HG03095 (cell line): ENCODE measurements at regions not wholly inside any gene's neighbourhood (a gene's known extent, or its start where the extent isn't known, plus 50 kb on each side); places are given as distances from the start of the nearest gene placed in this dataset.

ENCODE experiments used
- ATAC-seq: cut with Tn5 transposase; IDR thresholded peaks from one replicate; pipeline ENCODE4 v1.9.1; 2021; ENCODE audit warnings: moderate library complexity; ENCODE audit not compliant: unreplicated experiment

GRCh38 chr10:2744547-2745200, 322.7 kb upstream of the PFKP start:
- ATAC-seq = no peak

GRCh38 chr10:2734603-2735002, 332.7 kb upstream of the PFKP start:
- ATAC-seq = no peak

- no peak for ATAC-seq
These were observed 333.9 kb upstream of the PFKP start for GRCh38 chr10:2733278-2733963.

GRCh38 chr10:2731940-2732339, 335.4 kb upstream of the PFKP start:
- ATAC-seq = no peak

GRCh38 chr10:2729197-2729596, 338.2 kb upstream of the PFKP start:
- ATAC-seq = no peak

- no peak for ATAC-seq
These were observed 339.3 kb upstream of the PFKP start for GRCh38 chr10:2728087-2728486.

GRCh38 chr10:2716596-2716995, 350.8 kb upstream of the PFKP start:
- ATAC-seq = no peak

GRCh38 chr10:2714597-2714996, 352.8 kb upstream of the PFKP start:
- ATAC-seq = no peak

GRCh38 chr10:2703953-2704352, 363.4 kb upstream of the PFKP start:
- no peak for ATAC-seq

- no peak for ATAC-seq
These were observed 365.5 kb upstream of the PFKP start for GRCh38 chr10:2701802-2702201.

GRCh38 chr10:2700626-2701305, 366.6 kb upstream of the PFKP start:
- no peak for ATAC-seq

GRCh38 chr10:2688958-2689357, 378.4 kb upstream of the PFKP start:
- no peak for ATAC-seq

GRCh38 chr10:2686691-2687090, 380.7 kb upstream of the PFKP start:
- no peak for ATAC-seq

GRCh38 chr10:2682491-2682890, 384.9 kb upstream of the PFKP start:
- ATAC-seq = no peak

GRCh38 chr10:2681891-2682290, 385.5 kb upstream of the PFKP start:
- ATAC-seq = no peak

- no peak for ATAC-seq
These were observed 386.5 kb upstream of the PFKP start for GRCh38 chr10:2680821-2681220.

- no peak for ATAC-seq
These were observed 387.7 kb upstream of the PFKP start for GRCh38 chr10:2679646-2680045.

- no peak for ATAC-seq
These were observed 390.9 kb upstream of the PFKP start for GRCh38 chr10:2676455-2676854.

- ATAC-seq = no peak
These were observed 392.9 kb upstream of the PFKP start for GRCh38 chr10:2674451-2674850.

GRCh38 chr10:2670864-2671263, 396.5 kb upstream of the PFKP start:
- no peak for ATAC-seq

GRCh38 chr10:2665772-2666171, 401.6 kb upstream of the PFKP start:
- ATAC-seq = no peak

- ATAC-seq = no peak
These were observed 407.1 kb upstream of the PFKP start for GRCh38 chr10:2660276-2660675.
